ENCODE measurements at regions not wholly inside any gene's neighbourhood (a gene's known extent, or its start where the extent isn't known, plus 50 kb on each side); places are given as distances from the start of the nearest gene placed in this dataset.
"Not testable (repeated sequence)": the region's sequence is repeated elsewhere in the genome, so short reads cannot be mapped to it uniquely, and the experiment has no call there.

- DNase-seq (ENCODE audit: low read depth in 2 of 2, low spot score in 1 of 2), result no peak
Measured at GRCh38 chr15:69855258-69856000, 242.3 kb downstream of the TLE3 start.

GRCh38 chr15:69857250-69857649 is 240.5 kb downstream of the TLE3 start:
- DNase-seq (ENCODE audit: low read depth in 2 of 2, low spot score in 1 of 2), result no peak

- DNase-seq (ENCODE audit: low read depth in 2 of 2, low spot score in 1 of 2), result no peak
Measured at GRCh38 chr15:69857686-69858391, 239.9 kb downstream of the TLE3 start.

GRCh38 chr15:69858456-69858855 is 239.3 kb downstream of the TLE3 start:
- DNase-seq (ENCODE audit: low read depth in 2 of 2, low spot score in 1 of 2), result no peak

GRCh38 chr15:69859866-69860265 is 237.9 kb downstream of the TLE3 start:
- DNase-seq (ENCODE audit: low read depth in 2 of 2, low spot score in 1 of 2), result no peak

GRCh38 chr15:69860321-69860720 is 237.4 kb downstream of the TLE3 start:
- DNase-seq (ENCODE audit: low read depth in 2 of 2, low spot score in 1 of 2), result no peak

- no peak for DNase-seq (ENCODE audit: low read depth in 2 of 2, low spot score in 1 of 2)
Measured at GRCh38 chr15:69860921-69861320, 236.8 kb downstream of the TLE3 start.

GRCh38 chr15:69861331-69862171 is 236.2 kb downstream of the TLE3 start:
- DNase-seq (ENCODE audit: low read depth in 2 of 2, low spot score in 1 of 2), result no peak

- no peak for DNase-seq (ENCODE audit: low read depth in 2 of 2, low spot score in 1 of 2)
Measured at GRCh38 chr15:69862540-69862939, 235.2 kb downstream of the TLE3 start.

- no peak for DNase-seq (ENCODE audit: low read depth in 2 of 2, low spot score in 1 of 2)
Measured at GRCh38 chr15:69863446-69863845, 234.3 kb downstream of the TLE3 start.

- DNase-seq (ENCODE audit: low read depth in 2 of 2, low spot score in 1 of 2), result no peak
Measured at GRCh38 chr15:69865369-69865768, 232.3 kb downstream of the TLE3 start.

GRCh38 chr15:69868756-69869155 is 229.0 kb downstream of the TLE3 start:
- DNase-seq (ENCODE audit: low read depth in 2 of 2, low spot score in 1 of 2), result no peak

- DNase-seq (ENCODE audit: low read depth in 2 of 2, low spot score in 1 of 2), result no peak
Measured at GRCh38 chr15:69869291-69869690, 228.4 kb downstream of the TLE3 start.

GRCh38 chr15:69869881-69870505 is 227.7 kb downstream of the TLE3 start:
- DNase-seq (ENCODE audit: low read depth in 2 of 2, low spot score in 1 of 2), result no peak

GRCh38 chr15:69871511-69872134 is 226.1 kb downstream of the TLE3 start:
- no peak for DNase-seq (ENCODE audit: low read depth in 2 of 2, low spot score in 1 of 2)

GRCh38 chr15:69873807-69874206 is 223.9 kb downstream of the TLE3 start:
- DNase-seq (ENCODE audit: low read depth in 2 of 2, low spot score in 1 of 2), result no peak

- no peak for DNase-seq (ENCODE audit: low read depth in 2 of 2, low spot score in 1 of 2)
Measured at GRCh38 chr15:69874321-69874720, 223.4 kb downstream of the TLE3 start.

- DNase-seq (ENCODE audit: low read depth in 2 of 2, low spot score in 1 of 2), result no peak
Measured at GRCh38 chr15:69876064-69876940, 221.4 kb downstream of the TLE3 start.

- not testable (repeated sequence) for DNase-seq (ENCODE audit: low read depth in 2 of 2, low spot score in 1 of 2)
Measured at GRCh38 chr15:69879963-69880362, 217.8 kb downstream of the TLE3 start.

Measured in stimulated activated CD8-positive, alpha-beta memory T cell treated with anti-CD3 and anti-CD28 coated beads, Interleukin-4, amount 100 ng/mL, for 4 hours (primary cell).